Keratinocyte (primary cell): ENCODE measurements at regions not wholly inside any gene's neighbourhood (a gene's known extent, or its start where the extent isn't known, plus 50 kb on each side); places are given as distances from the start of the nearest gene placed in this dataset.

Source experiments
- DNase-seq: peaks from one replicate; pipeline ENCODE4 v3.0.0-alpha.2; 2011; ENCODE audit warnings: low read depth, missing footprints, low spot score
- FAIRE-seq: peaks from 2 replicates; lab custom pipeline; 2011; peaks lifted over from hg19 to GRCh38; lab: Jason Lieb, UNC
- H2AFZ ChIP-seq: 2 replicates; pipeline ENCODE4 v1.6.0; 2012; ENCODE audit warnings: low read length, control low read depth, inconsistent platforms; ENCODE audit not compliant: control insufficient read depth
- H3K27ac ChIP-seq: 2 replicates; pipeline ENCODE4 v1.5.1; 2011; ENCODE audit warnings: low read length; ENCODE audit not compliant: control insufficient read depth, insufficient read depth
- H3K27me3 ChIP-seq: 3 replicates; pipeline ENCODE4 v1.6.0; 2011; ENCODE audit warnings: low read length; ENCODE audit not compliant: control insufficient read depth, insufficient read depth; ENCODE audit errors: extremely low read depth
- H3K36me3 ChIP-seq, 2 experiments: 2 replicates in 1 of 2; 3 replicates in 1 of 2; pipeline ENCODE4 v1.5.1; 2011; ENCODE audit warnings: low read length in 2 of 2, mild to moderate bottlenecking in 1 of 2; ENCODE audit not compliant: control insufficient read depth in 2 of 2, insufficient read depth in 2 of 2; ENCODE audit errors: extremely low read depth in 1 of 2
- H3K4me1 ChIP-seq: 3 replicates; pipeline ENCODE4 v1.5.1; 2011; ENCODE audit warnings: low read length; ENCODE audit not compliant: control insufficient read depth, insufficient read depth; ENCODE audit errors: extremely low read depth
- H3K4me2 ChIP-seq: 3 replicates; pipeline ENCODE4 v1.6.0; 2011; ENCODE audit warnings: low read depth, low read length; ENCODE audit not compliant: control insufficient read depth, insufficient read depth; ENCODE audit errors: extremely low read depth
- H3K4me3 ChIP-seq, 3 experiments: fragments of 200-600 bp in 1 of 3; sonication (generic) in 1 of 3; 2 replicates in 2 of 3; 3 replicates in 1 of 3; pipeline ENCODE4 v1.5.1; 2011 to 2016; ENCODE audit warnings: low read length in 3 of 3, mild to moderate bottlenecking in 3 of 3, control low read depth in 2 of 3, inconsistent platforms in 1 of 3, low read depth in 1 of 3, mixed read lengths in 1 of 3, mixed run types in 1 of 3, moderate library complexity in 1 of 3; ENCODE audit not compliant: control insufficient read depth in 2 of 3, insufficient read depth in 2 of 3; ENCODE audit errors: extremely low read depth in 1 of 3
- H3K79me2 ChIP-seq: 2 replicates; pipeline ENCODE4 v1.6.0; 2012; ENCODE audit warnings: low read length; ENCODE audit not compliant: control insufficient read depth, insufficient read depth
- H3K9ac ChIP-seq: 3 replicates; pipeline ENCODE4 v1.6.0; 2011; ENCODE audit warnings: low read length; ENCODE audit not compliant: control insufficient read depth, insufficient read depth; ENCODE audit errors: extremely low read depth
- H3K9me1 ChIP-seq: 3 replicates; pipeline ENCODE4 v1.6.0; 2011; ENCODE audit warnings: low read length; ENCODE audit not compliant: control insufficient read depth, insufficient read depth; ENCODE audit errors: extremely low read depth
- H3K9me3 ChIP-seq: 2 replicates; pipeline ENCODE4 v1.5.1; 2012; ENCODE audit warnings: low read depth, low read length; ENCODE audit not compliant: control insufficient read depth
- H4K20me1 ChIP-seq: 3 replicates; pipeline ENCODE4 v1.6.0; 2011; ENCODE audit warnings: low read length; ENCODE audit not compliant: control insufficient read depth, insufficient read depth; ENCODE audit errors: extremely low read depth
- CTCF ChIP-seq, 3 experiments: IDR thresholded peaks in 1 of 3; conservative IDR thresholded peaks in 1 of 3; optimal IDR thresholded peaks in 1 of 3; 2 replicates in 2 of 3; 3 replicates in 1 of 3; pipeline versions ENCODE3 to v1.5.1; 2011; ENCODE audit warnings: low read length in 3 of 3, mild to moderate bottlenecking in 3 of 3, moderate library complexity in 2 of 3, control low read depth in 1 of 3, inconsistent platforms in 1 of 3; ENCODE audit not compliant: insufficient read depth in 2 of 3; ENCODE audit errors: extremely low read depth in 1 of 3
- EZH2 ChIP-seq: IDR thresholded peaks from one replicate; pipeline ENCODE4 v1.6.1; 2012; ENCODE audit warnings: inconsistent platforms, mild to moderate bottlenecking, low read length, moderate library complexity
- dilution Hi-C: fragments of 300-500 bp; cut with MboI; formaldehyde crosslinking; loops from one replicate; pipeline ENCODE4 v1.7.0; 2020; ENCODE audit warnings: low sequenced_read_pairs; ENCODE audit not compliant: extremely low pct_ligation_motif_present

DNA sequence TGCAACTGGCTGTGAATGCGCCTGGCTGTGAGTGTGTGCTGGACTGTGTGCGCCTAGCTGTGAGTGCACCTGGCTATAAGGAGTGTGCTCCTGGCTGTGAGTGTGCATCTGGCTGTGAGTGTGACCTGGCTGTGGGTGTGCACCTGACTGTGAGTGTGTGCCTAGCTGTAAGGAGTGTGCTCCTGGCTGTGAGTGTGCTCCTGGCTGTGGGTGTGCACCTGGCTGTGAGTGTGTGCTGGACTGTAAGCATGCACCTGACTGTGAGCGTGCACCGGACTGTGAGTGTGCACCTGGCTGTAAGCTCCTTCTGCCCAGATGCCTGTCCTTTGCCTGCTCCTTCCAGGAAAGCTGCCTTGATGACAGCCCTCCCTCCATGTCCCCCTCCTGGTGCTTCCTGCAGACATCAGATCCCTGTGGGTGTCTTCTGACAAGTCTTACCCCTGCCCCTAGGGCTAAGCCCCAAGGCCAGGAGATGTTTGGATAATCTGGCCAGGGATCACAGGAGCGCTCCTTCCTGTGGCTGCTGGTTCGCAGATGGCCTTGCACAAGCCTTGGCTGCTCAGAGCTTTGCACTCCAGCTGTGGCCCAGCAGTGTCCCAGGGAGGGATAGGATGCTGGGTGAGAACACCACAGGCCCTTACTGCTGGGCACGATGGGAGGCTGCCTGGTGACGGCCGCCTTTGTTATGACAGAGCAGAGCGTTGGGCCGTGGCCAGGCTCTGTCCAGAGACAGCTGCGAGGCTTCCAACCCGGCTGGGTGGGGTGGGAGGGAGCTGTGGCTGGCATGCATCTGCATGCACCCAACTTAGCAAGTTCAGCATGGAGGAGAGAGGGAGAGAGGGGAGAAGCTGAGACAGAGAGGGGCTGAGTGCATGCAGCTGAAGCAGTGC is 89.9 kb downstream of the GLI2 start:
- H3K4me1 ChIP-seq: no peaks in the 10 kb centered on the region
- H2AFZ ChIP-seq: no peak overlapping the region
- FAIRE-seq (no peak), DNase-seq (no peak)
- H3K27me3 ChIP-seq: peaks cover 10% of the 10 kb centered on the region
- no peak overlapping the region for H3K4me3 ChIP-seq
- H4K20me1 ChIP-seq: peaks cover 3% of the 10 kb centered on the region
- TF ChIP-seq EZH2 (no peak), CTCF (optimal IDR thresholded peaks at IDR 0.05 in 1 of 3, IDR thresholded peaks at IDR 0.05 in 1 of 3, conservative IDR thresholded peaks at IDR 0.05 in 1 of 3; ENCODE audit: extremely low read depth in 1 of 3, insufficient read depth in 2 of 3, low read length in 3 of 3) (no peak)
- dilution Hi-C loops: no loop called here
- no peak overlapping the region for H3K9ac ChIP-seq
- no peak overlapping the region for H3K27ac ChIP-seq
- H3K4me2 ChIP-seq: no peak overlapping the region
- H3K36me3 ChIP-seq: no peaks in the 10 kb centered on the region
- no peaks in the 10 kb centered on the region for H3K9me3 ChIP-seq
- H3K79me2 ChIP-seq: no peaks in the 10 kb centered on the region
- no peaks in the 10 kb centered on the region for H3K9me1 ChIP-seq

DNA sequence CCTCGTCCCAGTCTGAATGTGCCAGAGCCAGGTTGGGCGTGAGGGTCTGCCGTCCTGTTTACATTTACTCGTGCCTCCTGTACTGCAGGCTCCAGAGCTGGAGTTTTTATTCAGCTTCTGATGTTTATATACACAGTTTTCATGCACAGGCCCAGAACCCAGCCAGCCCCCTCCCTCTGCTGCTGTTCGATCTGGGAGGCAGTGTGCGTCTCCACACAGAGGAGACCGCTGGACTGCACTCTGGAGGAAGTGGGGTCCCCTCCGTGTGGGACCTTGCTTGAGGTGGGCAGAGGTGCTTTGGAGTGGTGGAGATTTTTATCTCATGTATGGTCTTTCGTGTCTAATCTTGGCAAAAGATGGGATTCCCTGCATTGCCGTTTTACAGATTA is 90.6 kb downstream of the GLI2 start:
- no peak for DNase-seq
- TF ChIP-seq CTCF (optimal IDR thresholded peaks at IDR 0.05 in 1 of 3, IDR thresholded peaks at IDR 0.05 in 1 of 3, conservative IDR thresholded peaks at IDR 0.05 in 1 of 3; ENCODE audit: extremely low read depth in 1 of 3, insufficient read depth in 2 of 3, low read length in 3 of 3) (no peak), EZH2 (no peak)
- Histone ChIP-seq H3K36me3 (no peaks in the 10 kb centered on the region), H3K27ac (no peak overlapping the region), H3K4me3 (no peak overlapping the region), H3K4me2 (no peak overlapping the region), H3K4me1 (no peaks in the 10 kb centered on the region), H2AFZ (no peak overlapping the region), H3K9ac (no peak overlapping the region), H3K27me3 (peaks cover 10% of the 10 kb centered on the region), H4K20me1 (peaks cover 3% of the 10 kb centered on the region), H3K9me3 (no peaks in the 10 kb centered on the region), H3K9me1 (no peaks in the 10 kb centered on the region), H3K79me2 (no peaks in the 10 kb centered on the region)
- dilution Hi-C loops: no loop called here
- FAIRE-seq: no peak
